ENCODE measurements at regions not wholly inside any gene's neighbourhood (a gene's known extent, or its start where the extent isn't known, plus 50 kb on each side); places are given as distances from the start of the nearest gene placed in this dataset.

- TF ChIP-seq E2F6 (IDR thresholded peaks at IDR 0.05) (no peak), BCL11A (IDR thresholded peaks at IDR 0.05; ENCODE audit: low read depth in 2 of 2, low read length in 2 of 2) (no peak), SP1 (IDR thresholded peaks at IDR 0.05; ENCODE audit: low read depth, low read length) (no peak), YY1 (IDR thresholded peaks at IDR 0.05; ENCODE audit: low read depth, low read length) (no peak), MAFK (IDR thresholded peaks at IDR 0.05; ENCODE audit: low read depth, low read length) (no peak), CHD2 (IDR thresholded peaks at IDR 0.05; ENCODE audit: low read length) (no peak)
Observed at GRCh38 chr11:92770981-92771380, 198.5 kb upstream of the MTNR1B start (continued).
